GM19240 (cell line): ENCODE measurements at regions not wholly inside any gene's neighbourhood (a gene's known extent, or its start where the extent isn't known, plus 50 kb on each side); places are given as distances from the start of the nearest gene placed in this dataset.
"Not testable (repeated sequence)": the region's sequence is repeated elsewhere in the genome, so short reads cannot be mapped to it uniquely, and the experiment has no call there.

Source experiments
- DNase-seq: peaks from one replicate; pipeline ENCODE4 v3.0.0; 2011; ENCODE audit warnings: low spot score; ENCODE audit not compliant: insufficient read length

- DNase-seq = no peak
Measured at GRCh38 chr16:22675745-22676540, 138.0 kb upstream of the HS3ST2 start.

GRCh38 chr16:22677024-22677830, 136.7 kb upstream of the HS3ST2 start:
- no peak for DNase-seq

GRCh38 chr16:22678311-22678710, 135.7 kb upstream of the HS3ST2 start:
- DNase-seq = no peak

- no peak for DNase-seq
Measured at GRCh38 chr16:22681554-22682291, 132.2 kb upstream of the HS3ST2 start.

GRCh38 chr16:22683258-22683657, 130.7 kb upstream of the HS3ST2 start:
- no peak for DNase-seq

- no peak for DNase-seq
Measured at GRCh38 chr16:22683730-22684573, 130.0 kb upstream of the HS3ST2 start.

GRCh38 chr16:22684574-22685458, 129.1 kb upstream of the HS3ST2 start:
- no peak for DNase-seq

- DNase-seq = no peak
Measured at GRCh38 chr16:22685459-22685830, 128.5 kb upstream of the HS3ST2 start.

- DNase-seq = no peak
Measured at GRCh38 chr16:22687031-22687530, 126.9 kb upstream of the HS3ST2 start.

GRCh38 chr16:22688463-22688862, 125.5 kb upstream of the HS3ST2 start:
- DNase-seq = no peak

GRCh38 chr16:22688930-22689329, 125.0 kb upstream of the HS3ST2 start:
- no peak for DNase-seq

GRCh38 chr16:22691335-22691734, 122.6 kb upstream of the HS3ST2 start:
- no peak for DNase-seq

GRCh38 chr16:22692034-22692433, 121.9 kb upstream of the HS3ST2 start:
- DNase-seq = no peak

GRCh38 chr16:22692916-22693637, 120.9 kb upstream of the HS3ST2 start:
- DNase-seq = no peak

GRCh38 chr16:22693638-22694340, 120.2 kb upstream of the HS3ST2 start:
- no peak for DNase-seq

- no peak for DNase-seq
Measured at GRCh38 chr16:22694887-22695382, 119.0 kb upstream of the HS3ST2 start.

GRCh38 chr16:22695773-22696172, 118.2 kb upstream of the HS3ST2 start:
- DNase-seq = not testable (repeated sequence)

GRCh38 chr16:22699356-22699755, 114.6 kb upstream of the HS3ST2 start:
- DNase-seq = no peak
